ENCODE measurements at regions not wholly inside any gene's neighbourhood (a gene's known extent, or its start where the extent isn't known, plus 50 kb on each side); places are given as distances from the start of the nearest gene placed in this dataset.

GRCh38 chr7:10568891-10569290 is 404.8 kb upstream of the PHF14 start:
- H3K27ac ChIP-seq (ENCODE audit: low read depth, low read length, poor library complexity, severe bottlenecking) = no peak overlapping the region
- intact Hi-C loops (cut with micrococcal nuclease; ENCODE audit: unreplicated experiment) = no loop called here
- no peak for DNase-seq (ENCODE audit: low spot score)
- BruUV-seq (replicated peaks) = no TSS peak
- POLR2A ChIA-PET (ENCODE audit: low non-redundant PET) = no interaction called here
- H3K9me3 ChIP-seq (ENCODE audit: low read depth, low read length, poor library complexity, severe bottlenecking) = no peaks in the 10 kb centered on the region
- H3K27me3 ChIP-seq (replicated peaks; ENCODE audit: insufficient read depth, low read depth, low read length, poor library complexity) = no peaks in the 10 kb centered on the region
- H3K4me1 ChIP-seq (ENCODE audit: insufficient read depth, low read length, poor library complexity, severe bottlenecking) = no peaks in the 10 kb centered on the region
- CTCF ChIA-PET = no interaction called here
- no peaks in the 10 kb centered on the region for H3K36me3 ChIP-seq (ENCODE audit: insufficient read depth, low read length, poor library complexity, severe bottlenecking)
- no peak for TF ChIP-seq EZH2 (IDR thresholded peaks at IDR 0.05; ENCODE audit: borderline replicate concordance, low read depth, low read length, poor library complexity, severe bottlenecking)
- no peak overlapping the region for H3K4me3 ChIP-seq (ENCODE audit: low read depth, low read length, poor library complexity, severe bottlenecking)

- no peaks in the 10 kb centered on the region for H3K27me3 ChIP-seq (replicated peaks; ENCODE audit: insufficient read depth, low read depth, low read length, poor library complexity)
- intact Hi-C loops (cut with micrococcal nuclease; ENCODE audit: unreplicated experiment) = loop anchor here (10.0 kb wide), 1 partner anchor 773 kb away; no protein-coding TSS in a partner anchor
- no TSS peak for BruUV-seq (replicated peaks)
- POLR2A ChIA-PET (ENCODE audit: low non-redundant PET) = no interaction called here
- H3K27ac ChIP-seq (ENCODE audit: low read depth, low read length, poor library complexity, severe bottlenecking) = no peak overlapping the region
- CTCF ChIA-PET = no interaction called here
- H3K4me1 ChIP-seq (ENCODE audit: insufficient read depth, low read length, poor library complexity, severe bottlenecking) = no peaks in the 10 kb centered on the region
- H3K4me3 ChIP-seq (ENCODE audit: low read depth, low read length, poor library complexity, severe bottlenecking) = no peak overlapping the region
- H3K36me3 ChIP-seq (ENCODE audit: insufficient read depth, low read length, poor library complexity, severe bottlenecking) = no peaks in the 10 kb centered on the region
- no peak for DNase-seq (ENCODE audit: low spot score)
- TF ChIP-seq EZH2 (IDR thresholded peaks at IDR 0.05; ENCODE audit: borderline replicate concordance, low read depth, low read length, poor library complexity, severe bottlenecking) (no peak), CTCF (conservative IDR thresholded peaks at IDR 0.05; ENCODE audit: low read depth, low read length) (no peak)
- no peaks in the 10 kb centered on the region for H3K9me3 ChIP-seq (ENCODE audit: low read depth, low read length, poor library complexity, severe bottlenecking)
These were observed 401.9 kb upstream of the PHF14 start for GRCh38 chr7:10571759-10572158.

- TF ChIP-seq CTCF (conservative IDR thresholded peaks at IDR 0.05; ENCODE audit: low read depth, low read length) = no peak
- no peak for TF ChIP-seq EZH2 (IDR thresholded peaks at IDR 0.05; ENCODE audit: borderline replicate concordance, low read depth, low read length, poor library complexity, severe bottlenecking)
- H3K27ac ChIP-seq (ENCODE audit: low read depth, low read length, poor library complexity, severe bottlenecking) = no peak overlapping the region
- no peak overlapping the region for H3K4me3 ChIP-seq (ENCODE audit: low read depth, low read length, poor library complexity, severe bottlenecking)
- POLR2A ChIA-PET (ENCODE audit: low non-redundant PET) = no interaction called here
- H3K9me3 ChIP-seq (ENCODE audit: low read depth, low read length, poor library complexity, severe bottlenecking) = no peaks in the 10 kb centered on the region
- no peak for DNase-seq (ENCODE audit: low spot score)
- BruUV-seq (replicated peaks) = no TSS peak
- intact Hi-C loops (cut with micrococcal nuclease; ENCODE audit: unreplicated experiment) = loop anchor here (10.0 kb wide), 1 partner anchor 767 kb away; no protein-coding TSS in a partner anchor
- CTCF ChIA-PET = no interaction called here
- no peaks in the 10 kb centered on the region for H3K36me3 ChIP-seq (ENCODE audit: insufficient read depth, low read length, poor library complexity, severe bottlenecking)
- H3K4me1 ChIP-seq (ENCODE audit: insufficient read depth, low read length, poor library complexity, severe bottlenecking) = no peaks in the 10 kb centered on the region
- H3K27me3 ChIP-seq (replicated peaks; ENCODE audit: insufficient read depth, low read depth, low read length, poor library complexity) = no peaks in the 10 kb centered on the region
These were observed 395.8 kb upstream of the PHF14 start for GRCh38 chr7:10577866-10578374.

GRCh38 chr7:10579561-10579960 is 394.1 kb upstream of the PHF14 start:
- Histone ChIP-seq H3K27me3 (replicated peaks; ENCODE audit: insufficient read depth, low read depth, low read length, poor library complexity) (no peaks in the 10 kb centered on the region), H3K27ac (ENCODE audit: low read depth, low read length, poor library complexity, severe bottlenecking) (no peak overlapping the region), H3K4me3 (ENCODE audit: low read depth, low read length, poor library complexity, severe bottlenecking) (no peak overlapping the region), H3K36me3 (ENCODE audit: insufficient read depth, low read length, poor library complexity, severe bottlenecking) (no peaks in the 10 kb centered on the region), H3K9me3 (ENCODE audit: low read depth, low read length, poor library complexity, severe bottlenecking) (no peaks in the 10 kb centered on the region), H3K4me1 (ENCODE audit: insufficient read depth, low read length, poor library complexity, severe bottlenecking) (no peaks in the 10 kb centered on the region)
- intact Hi-C loops (cut with micrococcal nuclease; ENCODE audit: unreplicated experiment) = loop anchor here (10.0 kb wide), 1 partner anchor 765 kb away; no protein-coding TSS in a partner anchor
- CTCF ChIA-PET = no interaction called here
- no peak for TF ChIP-seq CTCF (conservative IDR thresholded peaks at IDR 0.05; ENCODE audit: low read depth, low read length)
- TF ChIP-seq EZH2 (IDR thresholded peaks at IDR 0.05; ENCODE audit: borderline replicate concordance, low read depth, low read length, poor library complexity, severe bottlenecking) = no peak
- POLR2A ChIA-PET (ENCODE audit: low non-redundant PET) = no interaction called here
- no TSS peak for BruUV-seq (replicated peaks)
- no peak for DNase-seq (ENCODE audit: low spot score)
